Left hindlimb (tissue), 1 donor: ENCODE measurements at regions not wholly inside any gene's neighbourhood (a gene's known extent, or its start where the extent isn't known, plus 50 kb on each side); places are given as distances from the start of the nearest gene placed in this dataset.
"Not testable (repeated sequence)": the region's sequence is repeated elsewhere in the genome, so short reads cannot be mapped to it uniquely, and the experiment has no call there.

Source experiments
- DNase-seq: peaks from one replicate; pipeline ENCODE4 v3.0.0-alpha.2; 2018

GRCh38 chr13:112286733-112287132 lies 89.4 kb upstream of the SPACA7 start:
- not testable (repeated sequence) for DNase-seq

- no peak for DNase-seq
These were observed 55.9 kb upstream of the SPACA7 start for GRCh38 chr13:112320303-112320702.

GRCh38 chr13:112322557-112322956 lies 53.6 kb upstream of the SPACA7 start:
- DNase-seq: no peak

- no peak for DNase-seq
These were observed 52.0 kb upstream of the SPACA7 start for GRCh38 chr13:112324116-112324515.

- no peak for DNase-seq
These were observed 50.9 kb upstream of the SPACA7 start for GRCh38 chr13:112325142-112325808.

GRCh38 chr13:112325920-112326645 lies 50.1 kb upstream of the SPACA7 start:
- DNase-seq: no peak
